ENCODE measurements at regions not wholly inside any gene's neighbourhood (a gene's known extent, or its start where the extent isn't known, plus 50 kb on each side); places are given as distances from the start of the nearest gene placed in this dataset.
"Not testable (repeated sequence)": the region's sequence is repeated elsewhere in the genome, so short reads cannot be mapped to it uniquely, and the experiment has no call there.

DNA sequence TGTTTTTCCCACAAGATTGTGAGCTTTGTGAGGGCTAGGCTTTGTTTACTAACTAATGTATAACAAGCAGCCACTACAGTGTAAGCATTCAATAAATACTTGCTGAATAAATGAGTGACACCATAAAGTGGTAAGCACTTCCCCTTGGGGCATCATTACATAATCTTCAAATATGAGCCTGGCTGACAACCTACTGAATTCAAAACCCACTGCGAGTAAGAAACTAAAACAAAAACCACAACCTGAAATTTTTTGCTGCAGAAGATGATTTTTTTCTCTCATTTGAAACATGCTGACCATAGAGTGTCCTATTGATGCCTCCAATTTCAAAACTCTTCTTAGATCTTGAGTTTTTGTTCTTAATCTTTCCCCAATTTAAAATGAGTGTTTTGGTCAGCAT is 331.3 kb upstream of the CCNG1 start:
- DNase-seq (ENCODE audit: low spot score) = no peak
- no peak for ATAC-seq

- DNase-seq (ENCODE audit: low spot score) (no peak), ATAC-seq (no peak)
Observed at GRCh38 chr5:163108351-163108750, 329.0 kb upstream of the CCNG1 start.

DNA sequence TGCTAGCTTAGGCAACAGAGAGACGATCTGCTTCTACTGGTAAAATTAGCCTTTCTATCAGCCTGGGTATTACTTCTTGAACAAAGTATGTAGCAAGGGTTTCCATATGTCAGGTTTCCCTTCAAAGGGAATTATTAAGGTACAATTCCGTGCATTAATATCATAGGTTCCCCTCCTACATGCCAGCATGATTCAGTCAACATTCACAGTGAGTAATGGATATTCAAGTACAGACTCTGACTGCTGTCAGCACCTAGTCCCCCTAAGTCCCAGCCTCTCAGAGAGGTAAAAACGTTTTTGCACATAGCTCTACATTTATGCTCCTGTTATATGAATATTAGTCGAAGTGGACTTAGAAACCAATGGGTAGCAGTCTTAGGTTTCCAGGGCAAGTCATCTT is 322.4 kb upstream of the CCNG1 start:
- ATAC-seq (no peak), DNase-seq (ENCODE audit: low spot score) (no peak)

GRCh38 chr5:163116618-163117017 is 320.8 kb upstream of the CCNG1 start:
- ATAC-seq; DNase-seq (ENCODE audit: low spot score): not testable (repeated sequence)

DNA sequence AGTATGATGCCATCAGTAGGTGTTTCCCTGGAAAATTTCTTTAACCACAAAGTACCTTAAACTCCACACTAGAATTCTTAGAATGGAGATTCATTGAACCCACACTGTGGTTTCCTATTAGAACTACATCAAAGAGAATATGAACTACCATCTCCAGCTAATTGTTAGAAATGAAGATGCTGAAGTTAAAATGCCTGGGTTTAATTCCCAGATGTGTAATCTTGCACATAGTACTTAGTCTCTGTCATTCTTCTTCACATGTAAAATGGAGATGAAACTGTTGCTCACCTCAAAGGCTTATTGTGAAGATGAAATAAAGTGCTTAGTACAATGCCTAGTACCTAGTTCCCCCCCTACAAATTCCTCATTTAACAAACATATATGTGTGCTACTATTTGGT is 303.3 kb upstream of the CCNG1 start:
- ATAC-seq = no peak
- no peak for DNase-seq (ENCODE audit: low spot score)

- ATAC-seq = no peak
- no peak for DNase-seq (ENCODE audit: low spot score)
Observed at GRCh38 chr5:163135849-163136248, 301.5 kb upstream of the CCNG1 start.

DNA sequence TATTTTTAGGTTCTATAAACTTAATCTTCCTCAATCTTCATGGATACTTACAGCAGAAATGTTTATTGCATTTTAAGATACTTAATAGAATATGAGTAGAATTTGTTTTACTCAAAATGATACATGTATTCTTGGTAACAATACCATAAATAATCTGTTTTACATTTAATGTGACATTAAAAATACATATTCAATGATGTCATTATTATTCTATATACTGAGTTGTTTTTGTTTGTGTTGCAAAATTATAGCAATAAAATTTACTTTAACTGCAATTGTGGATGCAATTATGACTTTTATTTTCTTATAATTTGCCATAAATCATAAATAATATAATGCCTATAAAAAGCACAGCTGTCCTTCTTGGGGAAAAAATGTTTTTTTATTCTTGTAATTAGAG is 275.9 kb upstream of the CCNG1 start:
- no peak for ATAC-seq
- DNase-seq (ENCODE audit: low spot score) = no peak

GRCh38 chr5:163162645-163163044 is 274.8 kb upstream of the CCNG1 start:
- no peak for DNase-seq (ENCODE audit: low spot score)
- ATAC-seq = no peak

DNA sequence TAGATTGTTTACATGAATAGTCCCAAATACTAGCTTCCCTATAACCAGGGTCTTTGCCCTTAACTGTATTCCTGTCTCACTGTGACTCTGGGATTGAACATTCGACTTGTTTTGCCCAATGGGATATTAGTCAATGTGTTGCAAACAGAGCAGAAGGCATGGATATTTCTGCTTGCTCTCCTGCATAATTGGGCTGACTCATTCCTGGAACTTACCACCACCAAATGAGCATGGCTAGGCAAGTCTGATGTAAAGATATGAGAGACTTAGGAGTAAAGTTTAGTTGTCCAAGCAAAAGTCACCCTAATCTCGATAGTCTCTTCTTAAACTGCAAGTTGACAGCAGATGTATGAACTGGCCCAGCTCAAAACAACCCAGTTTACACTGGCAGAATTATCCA is 273.5 kb upstream of the CCNG1 start:
- DNase-seq (ENCODE audit: low spot score) (no peak), ATAC-seq (no peak)

GRCh38 chr5:163165277-163165676 is 272.1 kb upstream of the CCNG1 start:
- ATAC-seq (no peak), DNase-seq (ENCODE audit: low spot score) (no peak)

GRCh38 chr5:163170161-163170560 is 267.2 kb upstream of the CCNG1 start:
- not testable (repeated sequence) for ATAC-seq; DNase-seq (ENCODE audit: low spot score)

- ATAC-seq = peak; percentile 98
- no peak for DNase-seq (ENCODE audit: low spot score)
Observed at GRCh38 chr5:163172540-163173338, 264.7 kb upstream of the CCNG1 start.

- DNase-seq (ENCODE audit: low spot score) (no peak), ATAC-seq (no peak)
Observed at GRCh38 chr5:163177971-163178370, 259.4 kb upstream of the CCNG1 start.

DNA sequence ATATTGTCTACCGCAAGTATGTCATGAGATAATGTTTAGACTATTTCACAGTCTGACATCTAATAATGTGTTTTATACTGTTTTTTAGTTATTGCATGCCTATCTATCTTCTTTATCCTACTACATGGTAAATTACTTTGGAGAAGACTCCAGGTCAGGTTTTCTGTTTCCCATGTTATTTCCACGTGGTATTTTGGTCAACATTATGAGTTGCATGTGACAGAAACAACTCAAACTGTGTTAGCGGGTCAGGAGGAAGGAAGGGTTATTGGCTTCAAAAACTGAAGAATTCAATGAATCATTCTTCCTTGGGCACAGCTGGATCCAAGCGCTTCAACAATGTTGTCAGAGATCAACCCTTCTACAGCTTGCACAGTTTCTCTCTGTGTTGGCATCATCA is 252.1 kb upstream of the CCNG1 start:
- DNase-seq (ENCODE audit: low spot score) = no peak

DNA sequence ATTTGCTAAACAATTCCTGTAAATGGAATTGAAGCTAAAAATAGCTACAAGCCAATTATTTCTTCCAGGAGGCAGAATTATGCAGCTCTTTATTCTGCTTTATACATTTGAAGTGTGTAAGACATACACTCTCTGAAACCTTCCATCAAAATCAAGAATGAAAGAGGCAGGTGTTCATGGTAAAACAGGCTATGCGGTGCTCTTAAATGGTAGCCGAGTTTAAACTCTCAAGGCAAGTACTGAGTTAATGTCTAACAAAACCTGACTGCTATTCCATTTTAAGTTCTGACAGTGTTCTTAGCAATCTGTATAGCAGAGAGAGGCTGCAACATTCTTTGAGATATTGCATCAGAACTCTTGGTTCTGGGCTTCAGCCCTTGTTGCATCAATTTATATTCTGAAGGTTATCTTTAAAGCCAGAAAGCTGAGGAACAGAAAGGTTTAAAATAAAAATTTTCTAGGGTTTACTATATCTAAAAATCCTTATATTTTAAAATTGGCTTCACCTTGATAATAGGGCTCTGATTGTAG is 248.3 kb upstream of the CCNG1 start:
- DNase-seq (ENCODE audit: low spot score) (no peak), ATAC-seq (no peak)

More for the DNA sequence above, 252.1 kb upstream of the CCNG1 start:
- no peak for ATAC-seq

GRCh38 chr5:163190283-163190682 is 247.1 kb upstream of the CCNG1 start:
- DNase-seq (ENCODE audit: low spot score) (no peak), ATAC-seq (no peak)

GRCh38 chr5:163190784-163191183 is 246.6 kb upstream of the CCNG1 start:
- DNase-seq (ENCODE audit: low spot score) (no peak), ATAC-seq (no peak)

DNA sequence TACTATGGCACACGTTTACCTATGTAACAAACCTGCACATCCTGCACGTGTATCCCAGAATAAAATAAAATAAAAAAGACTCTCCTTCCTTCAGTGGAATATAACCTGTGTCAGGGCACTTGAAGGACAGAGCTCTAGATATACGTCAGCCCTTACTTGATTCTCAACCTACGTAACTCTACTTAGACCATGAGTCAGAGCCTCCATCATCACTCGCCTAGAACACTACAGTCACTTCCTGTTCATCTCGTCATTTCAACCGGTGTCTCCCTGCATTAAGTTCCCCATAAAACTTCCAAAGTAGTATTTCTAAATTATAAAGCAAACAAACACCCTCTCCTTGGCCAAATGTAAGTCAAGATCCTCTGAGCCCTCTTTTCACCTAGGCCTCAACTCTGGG is 243.5 kb upstream of the CCNG1 start:
- ATAC-seq (no peak), DNase-seq (ENCODE audit: low spot score) (no peak)

- DNase-seq (ENCODE audit: low spot score) (no peak), ATAC-seq (no peak)
Observed at GRCh38 chr5:163205645-163206044, 231.8 kb upstream of the CCNG1 start.

- DNase-seq (ENCODE audit: low spot score) = no peak
Observed at GRCh38 chr5:163221581-163221980, 215.8 kb upstream of the CCNG1 start.

DNA sequence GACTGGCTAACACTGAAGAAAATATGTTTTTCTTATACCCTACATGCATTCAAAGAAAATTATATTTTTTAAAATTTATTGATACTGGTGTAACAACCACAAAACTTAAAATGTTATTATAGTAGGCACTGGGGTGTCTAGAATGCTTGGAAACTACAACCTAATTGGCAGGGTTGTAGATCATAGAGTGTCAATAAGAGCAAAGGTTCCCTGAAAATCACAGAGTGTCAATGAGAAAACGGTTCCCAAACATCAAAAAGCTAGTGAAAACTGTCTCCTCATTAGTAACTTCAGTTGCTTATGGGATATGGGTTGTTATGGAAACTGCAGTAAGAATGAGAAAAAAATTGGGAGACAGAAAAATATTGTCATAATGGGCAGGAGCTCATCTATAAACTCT is 214.4 kb upstream of the CCNG1 start:
- DNase-seq (ENCODE audit: low spot score) = no peak
- peak; percentile 29 for ATAC-seq

More at GRCh38 chr5:163221581-163221980, 215.8 kb upstream of the CCNG1 start:
- ATAC-seq = no peak

DNA sequence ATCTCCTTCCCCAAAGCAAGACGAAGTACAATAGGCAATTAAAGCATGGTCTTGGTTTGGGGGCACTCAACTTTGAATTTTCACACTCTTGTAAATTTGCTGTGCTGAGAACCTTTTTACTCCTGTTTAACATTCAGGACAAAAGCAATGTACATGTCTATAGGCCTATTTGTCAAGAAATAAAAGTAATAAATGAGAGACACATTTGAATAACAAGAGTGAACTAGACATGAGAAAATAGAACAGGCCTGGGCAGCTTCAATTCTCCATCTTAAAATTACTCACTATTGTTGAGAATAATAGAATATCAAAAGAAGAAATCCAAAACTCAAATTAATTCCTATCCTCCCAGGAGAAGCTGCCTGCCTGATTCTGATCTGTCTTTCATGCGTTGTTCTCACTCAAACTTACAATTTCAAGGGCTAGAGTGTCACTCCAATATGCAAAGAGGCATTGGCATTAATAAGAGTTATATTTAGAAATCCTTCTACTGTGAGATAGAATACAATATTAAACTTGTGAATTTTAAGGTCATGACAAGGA is 192.9 kb upstream of the CCNG1 start:
- DNase-seq (ENCODE audit: low spot score) = no peak
- no peak for ATAC-seq

- no peak for DNase-seq (ENCODE audit: low spot score)
- ATAC-seq = no peak
Observed at GRCh38 chr5:163245584-163245983, 191.8 kb upstream of the CCNG1 start.

Measured in left lobe of liver (tissue), 2 donors.